ENCODE measurements at regions not wholly inside any gene's neighbourhood (a gene's known extent, or its start where the extent isn't known, plus 50 kb on each side); places are given as distances from the start of the nearest gene placed in this dataset.

- no peak overlapping the region for H3K27ac ChIP-seq
- TF ChIP-seq CTCF (conservative IDR thresholded peaks at IDR 0.05), result no peak
These were observed 406.3 kb downstream of the MEI4 start for GRCh38 chr6:78059171-78059570.

- no peak for TF ChIP-seq CTCF (conservative IDR thresholded peaks at IDR 0.05)
- no peak overlapping the region for H3K27ac ChIP-seq
These were observed 410.2 kb downstream of the MEI4 start for GRCh38 chr6:78062993-78063392.

GRCh38 chr6:78076371-78076770 is 423.5 kb downstream of the MEI4 start:
- TF ChIP-seq CTCF (conservative IDR thresholded peaks at IDR 0.05), result no peak

GRCh38 chr6:78089531-78089930 is 436.7 kb downstream of the MEI4 start:
- no peak for TF ChIP-seq CTCF (conservative IDR thresholded peaks at IDR 0.05)
- no peak overlapping the region for H3K27ac ChIP-seq

More at GRCh38 chr6:78076371-78076770, 423.5 kb downstream of the MEI4 start:
- no peak overlapping the region for H3K27ac ChIP-seq

- H3K27ac ChIP-seq, result no peak overlapping the region
- no peak for TF ChIP-seq CTCF (conservative IDR thresholded peaks at IDR 0.05)
These were observed 441.1 kb downstream of the MEI4 start for GRCh38 chr6:78093906-78094305.

GRCh38 chr6:78101387-78101786 is 448.5 kb downstream of the MEI4 start:
- TF ChIP-seq CTCF (conservative IDR thresholded peaks at IDR 0.05), result no peak

GRCh38 chr6:78110641-78111040 is 457.8 kb downstream of the MEI4 start:
- no peak for TF ChIP-seq CTCF (conservative IDR thresholded peaks at IDR 0.05)

More at GRCh38 chr6:78101387-78101786, 448.5 kb downstream of the MEI4 start:
- H3K27ac ChIP-seq, result no peak overlapping the region

GRCh38 chr6:78117966-78118365 is 465.1 kb downstream of the MEI4 start:
- no peak overlapping the region for H3K27ac ChIP-seq
- no peak for TF ChIP-seq CTCF (conservative IDR thresholded peaks at IDR 0.05)

More at GRCh38 chr6:78110641-78111040, 457.8 kb downstream of the MEI4 start:
- no peak overlapping the region for H3K27ac ChIP-seq
